GM19468 (cell line): ENCODE measurements at regions not wholly inside any gene's neighbourhood (a gene's known extent, or its start where the extent isn't known, plus 50 kb on each side); places are given as distances from the start of the nearest gene placed in this dataset.
A peak's percentile ranks its signal among the peaks of the same experiment; 100 is the strongest.

ENCODE experiments used
- ATAC-seq: cut with Tn5 transposase; IDR thresholded peaks from one replicate; pipeline ENCODE4 v1.9.1; 2021; ENCODE audit warnings: mild to moderate bottlenecking, moderate library complexity, moderate number of reproducible peaks; ENCODE audit not compliant: unreplicated experiment; ENCODE audit errors: extremely low read depth

DNA sequence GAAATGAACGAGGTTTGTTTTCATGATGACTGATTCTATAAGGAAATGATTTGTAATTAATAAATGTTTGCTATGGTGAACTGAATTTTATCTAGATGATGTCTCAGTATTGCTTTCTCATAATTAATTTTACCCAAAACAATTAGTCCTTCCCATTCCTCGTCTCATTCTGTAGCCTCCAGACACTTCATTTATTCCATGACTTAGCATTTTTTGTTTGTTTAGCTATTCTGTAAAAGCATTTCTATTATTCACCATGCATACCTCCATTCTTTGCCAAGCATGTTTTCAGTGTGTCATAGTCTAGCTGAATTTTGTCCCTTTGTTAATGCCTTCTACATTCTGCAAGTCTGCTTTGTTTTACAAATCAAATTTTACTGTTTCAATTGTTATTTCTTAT, 137.4 kb upstream of the RPL10L start:
- ATAC-seq, result no peak

DNA sequence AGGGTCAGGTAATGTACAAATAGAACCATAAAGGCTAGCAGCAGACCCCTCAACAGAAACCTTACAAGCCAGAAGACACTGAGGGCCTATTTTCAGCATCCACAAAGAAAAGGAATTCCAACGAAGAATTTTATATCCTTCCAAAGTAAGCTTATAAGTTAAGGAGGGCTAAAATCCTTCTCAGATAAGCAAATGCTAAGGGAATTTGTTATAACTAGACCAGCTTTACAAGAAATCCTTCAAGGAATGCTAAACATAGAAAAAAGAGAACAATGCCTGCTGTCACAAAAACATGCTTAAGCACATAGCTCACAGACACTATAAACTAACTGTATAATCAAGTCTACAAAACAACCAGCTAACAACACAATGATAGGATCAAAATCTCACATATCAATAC, 130.7 kb upstream of the RPL10L start:
- ATAC-seq, result no peak

DNA sequence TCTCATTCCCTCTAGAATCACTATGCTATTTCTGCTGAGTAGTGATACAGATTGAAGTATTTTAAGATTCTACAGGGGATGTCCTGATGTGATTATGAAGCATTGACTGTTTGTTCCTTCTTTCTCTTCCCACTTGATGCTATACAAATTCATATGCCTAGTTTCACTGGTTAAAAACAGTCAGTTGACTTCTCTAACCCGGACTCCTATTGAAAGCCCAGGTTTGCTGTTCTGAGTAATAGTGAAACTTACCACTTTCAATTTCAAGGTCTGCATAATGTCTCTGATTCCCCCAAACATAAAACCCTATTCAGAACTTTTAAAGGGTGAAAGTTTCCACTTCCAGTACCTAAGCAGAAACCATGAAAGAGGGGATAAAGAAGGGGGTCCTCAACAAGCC, 117.7 kb upstream of the RPL10L start:
- peak; percentile 95 for ATAC-seq

DNA sequence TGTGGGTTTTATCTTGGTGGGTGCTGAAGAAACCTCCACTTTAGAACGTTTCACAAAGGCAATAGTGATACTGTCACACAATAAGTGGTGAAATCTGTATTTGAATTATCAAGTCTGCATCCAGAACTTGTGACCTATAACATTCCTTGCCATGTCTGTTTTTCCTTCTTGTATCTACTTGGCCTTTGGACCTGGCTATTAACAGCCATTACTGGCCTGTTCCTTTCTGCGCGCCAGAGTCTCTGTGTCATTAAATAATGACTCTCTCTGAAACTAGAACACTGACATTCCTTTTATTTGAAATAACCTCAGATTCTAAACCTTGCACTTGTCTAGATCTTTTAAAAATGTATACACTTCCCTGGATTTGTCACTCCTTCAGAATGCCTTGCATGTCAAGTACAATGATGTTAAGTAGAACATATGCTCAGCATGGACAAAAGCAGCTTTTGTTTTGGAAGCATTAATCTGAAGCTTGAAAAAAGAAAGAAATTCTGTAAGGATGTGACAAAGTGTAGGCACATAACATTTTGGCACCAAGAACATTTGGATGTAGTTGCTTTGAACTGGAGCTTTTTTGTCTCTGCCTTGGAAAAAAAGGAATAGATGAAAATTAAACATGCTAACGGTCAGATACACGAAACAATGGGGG, 95.5 kb upstream of the RPL10L start:
- no peak for ATAC-seq

DNA sequence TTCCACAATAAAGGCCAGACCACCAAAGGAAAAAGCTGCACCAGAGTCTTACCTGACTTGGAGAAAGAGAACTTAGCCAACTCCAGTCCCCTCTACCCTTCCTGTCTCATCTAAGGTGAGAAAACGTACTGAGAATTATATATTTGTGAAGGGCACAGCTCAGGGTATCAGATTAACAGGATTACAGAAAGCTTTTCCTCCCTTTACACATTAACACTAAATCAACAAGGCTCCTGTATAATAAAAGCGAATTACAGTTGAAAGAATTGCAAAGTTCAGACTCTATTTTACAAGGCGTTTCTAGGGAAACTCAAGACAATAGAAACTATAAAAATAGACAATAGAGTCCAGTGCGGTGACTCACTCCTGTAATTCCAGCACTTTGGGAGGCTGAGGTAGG, 82.7 kb upstream of the RPL10L start:
- ATAC-seq, result no peak

DNA sequence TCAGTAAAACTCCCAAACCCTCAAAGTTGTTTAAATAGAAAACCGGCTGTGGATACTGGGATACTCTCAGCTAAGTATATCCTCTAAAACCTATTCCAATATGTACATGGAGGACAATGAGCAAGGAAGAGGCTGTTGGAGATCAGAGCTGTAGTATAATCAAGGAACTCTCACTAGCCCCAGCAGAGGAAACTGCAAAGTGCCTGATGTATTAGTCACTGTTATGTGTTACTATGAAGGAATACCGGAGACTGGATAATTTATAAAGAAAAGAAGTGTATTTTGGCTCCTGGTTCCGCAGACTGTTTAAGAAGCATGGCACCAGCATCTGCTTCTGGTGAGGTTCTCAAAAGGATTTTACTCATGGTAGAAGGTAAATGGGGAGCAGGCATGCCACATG, 65.6 kb upstream of the RPL10L start:
- ATAC-seq, result no peak
